PC-9 (cell line): ENCODE measurements at regions not wholly inside any gene's neighbourhood (a gene's known extent, or its start where the extent isn't known, plus 50 kb on each side); places are given as distances from the start of the nearest gene placed in this dataset.

Experiments
- BruUV-seq: library from RNA; stranded (reverse); fragments of 400-500 nt; replicated peaks from 2 replicates; lab custom pipeline; 2021; lab: Mats Ljungman, UMichigan
- CTCF ChIA-PET: fragments of 300-600 bp; sonication (Branson Sonifier 250); formaldehyde crosslinking; loops from one replicate; lab custom pipeline; 2022; ENCODE audit warnings: antibody characterized with exemption; lab: Charles Lee
- POLR2A ChIA-PET: fragments of 300-600 bp; sonication (Branson Sonifier 250); formaldehyde crosslinking; loops from one replicate; lab custom pipeline; 2022; ENCODE audit warnings: antibody characterized with exemption; ENCODE audit not compliant: unreplicated experiment; lab: Charles Lee
- DNase-seq, 2 experiments: peaks; one replicate each; pipeline versions ENCODE4 v3.0.0 to v3.0.0-alpha.2; 2015 to 2022; ENCODE audit warnings: mixed read lengths in 1 of 2
- H2AFZ ChIP-seq: fragments of 200-600 bp; sonication (generic); 2 replicates; pipeline ENCODE4 v1.8.1; 2017; ENCODE audit warnings: antibody characterized with exemption
- H3F3A ChIP-seq: fragments of 200-600 bp; sonication (generic); 2 replicates; pipeline ENCODE4 v1.8.1; 2017; ENCODE audit warnings: antibody characterized with exemption, mild to moderate bottlenecking, low read depth; ENCODE audit not compliant: insufficient read depth
- H3K27ac ChIP-seq: fragments of 200-600 bp; sonication (generic); 2 replicates; pipeline ENCODE4 v1.6.1; 2016; ENCODE audit warnings: mixed run types
- H3K27me3 ChIP-seq: fragments of 200-600 bp; sonication (generic); 2 replicates; pipeline ENCODE4 v1.6.1; 2016; ENCODE audit warnings: low read depth, mixed run types; ENCODE audit not compliant: insufficient read depth
- H3K36me3 ChIP-seq: fragments of 200-600 bp; sonication (generic); 2 replicates; pipeline ENCODE4 v1.6.1; 2016; ENCODE audit warnings: low read depth, mixed run types
- H3K4me1 ChIP-seq: fragments of 200-600 bp; sonication (generic); replicated peaks from 2 replicates; pipeline ENCODE4 v1.6.1; 2016; ENCODE audit warnings: mixed run types; ENCODE audit not compliant: insufficient read depth
- H3K4me2 ChIP-seq: fragments of 200-600 bp; sonication (generic); 2 replicates; pipeline ENCODE4 v1.6.1; 2017; ENCODE audit warnings: mixed run types
- H3K4me3 ChIP-seq: fragments of 200-600 bp; sonication (generic); 2 replicates; pipeline ENCODE4 v1.6.1; 2016; ENCODE audit warnings: mixed run types
- H3K79me2 ChIP-seq: fragments of 200-600 bp; sonication (generic); 2 replicates; pipeline ENCODE4 v1.6.1; 2017; ENCODE audit warnings: low read depth, mixed run types
- H3K9me2 ChIP-seq: fragments of 200-600 bp; sonication (generic); 2 replicates; pipeline ENCODE4 v1.8.1; 2017; ENCODE audit warnings: mild to moderate bottlenecking; ENCODE audit not compliant: insufficient read depth
- H3K9me3 ChIP-seq: fragments of 200-600 bp; sonication (generic); 2 replicates; pipeline ENCODE4 v1.8.1; 2016; ENCODE audit warnings: low read depth; ENCODE audit not compliant: insufficient read depth
- H4K20me1 ChIP-seq: fragments of 200-600 bp; sonication (generic); 2 replicates; pipeline ENCODE4 v1.8.1; 2017; ENCODE audit not compliant: insufficient read depth
- EZH2 ChIP-seq: fragments of 200-600 bp; sonication (generic); IDR thresholded peaks from 2 replicates; pipeline ENCODE4 v1.8.0; 2017; ENCODE audit warnings: antibody characterized with exemption, low read depth
- intact Hi-C: fragments of 100-400 bp; cut with micrococcal nuclease; formaldehyde crosslinking; loops from one replicate; pipeline ENCODE4 v1.10.0; 2022; ENCODE audit not compliant: unreplicated experiment
- TF ChIP-seq, protein P1 (sequence below): fragments of 200-600 bp; sonication (generic); conservative IDR thresholded peaks from 2 replicates; pipeline ENCODE4 v1.6.1; 2017; ENCODE audit warnings: mixed run types, antibody characterized with exemption, mild to moderate bottlenecking, moderate library complexity

DNA sequence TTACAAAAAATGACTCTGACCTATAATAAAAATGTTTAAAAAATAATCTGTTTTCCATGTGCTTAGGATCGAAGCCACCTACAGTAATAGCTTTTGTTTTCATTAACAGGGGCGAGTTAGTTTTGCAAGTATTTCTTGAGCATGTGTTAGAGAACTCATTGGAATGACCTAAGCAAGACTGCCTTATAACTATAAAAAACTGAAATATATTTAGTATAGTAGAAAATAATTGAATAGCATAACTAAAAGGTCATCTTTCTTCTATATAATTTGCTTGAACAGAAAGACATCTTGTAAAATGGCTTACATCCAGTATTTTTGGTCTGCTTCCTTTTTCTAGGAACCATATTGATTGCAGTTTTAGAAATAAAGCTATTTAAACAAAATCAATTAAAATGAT, 241.5 kb upstream of the NRIP1 start:
- ChIA-PET CTCF (no interaction called here), POLR2A (no interaction called here)
- no peaks in the 10 kb centered on the region for H3K36me3 ChIP-seq
- no peaks in the 10 kb centered on the region for H3F3A ChIP-seq
- H3K9me3 ChIP-seq: no peaks in the 10 kb centered on the region
- H3K27me3 ChIP-seq: no peaks in the 10 kb centered on the region
- H3K9me2 ChIP-seq: no peaks in the 10 kb centered on the region
- H3K4me2 ChIP-seq: no peak overlapping the region
- H3K4me3 ChIP-seq: no peak overlapping the region
- intact Hi-C loops: no loop called here
- no peaks in the 10 kb centered on the region for H3K79me2 ChIP-seq
- BruUV-seq: no TSS peak
- TF ChIP-seq EZH2: no peak
- TF ChIP-seq, protein P1, sequence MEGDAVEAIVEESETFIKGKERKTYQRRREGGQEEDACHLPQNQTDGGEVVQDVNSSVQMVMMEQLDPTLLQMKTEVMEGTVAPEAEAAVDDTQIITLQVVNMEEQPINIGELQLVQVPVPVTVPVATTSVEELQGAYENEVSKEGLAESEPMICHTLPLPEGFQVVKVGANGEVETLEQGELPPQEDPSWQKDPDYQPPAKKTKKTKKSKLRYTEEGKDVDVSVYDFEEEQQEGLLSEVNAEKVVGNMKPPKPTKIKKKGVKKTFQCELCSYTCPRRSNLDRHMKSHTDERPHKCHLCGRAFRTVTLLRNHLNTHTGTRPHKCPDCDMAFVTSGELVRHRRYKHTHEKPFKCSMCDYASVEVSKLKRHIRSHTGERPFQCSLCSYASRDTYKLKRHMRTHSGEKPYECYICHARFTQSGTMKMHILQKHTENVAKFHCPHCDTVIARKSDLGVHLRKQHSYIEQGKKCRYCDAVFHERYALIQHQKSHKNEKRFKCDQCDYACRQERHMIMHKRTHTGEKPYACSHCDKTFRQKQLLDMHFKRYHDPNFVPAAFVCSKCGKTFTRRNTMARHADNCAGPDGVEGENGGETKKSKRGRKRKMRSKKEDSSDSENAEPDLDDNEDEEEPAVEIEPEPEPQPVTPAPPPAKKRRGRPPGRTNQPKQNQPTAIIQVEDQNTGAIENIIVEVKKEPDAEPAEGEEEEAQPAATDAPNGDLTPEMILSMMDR: no peak
- no peaks in the 10 kb centered on the region for H3K4me1 ChIP-seq
- no peaks in the 10 kb centered on the region for H4K20me1 ChIP-seq
- no peak for DNase-seq
- H3K27ac ChIP-seq: no peak overlapping the region
- H2AFZ ChIP-seq: no peak overlapping the region

DNA sequence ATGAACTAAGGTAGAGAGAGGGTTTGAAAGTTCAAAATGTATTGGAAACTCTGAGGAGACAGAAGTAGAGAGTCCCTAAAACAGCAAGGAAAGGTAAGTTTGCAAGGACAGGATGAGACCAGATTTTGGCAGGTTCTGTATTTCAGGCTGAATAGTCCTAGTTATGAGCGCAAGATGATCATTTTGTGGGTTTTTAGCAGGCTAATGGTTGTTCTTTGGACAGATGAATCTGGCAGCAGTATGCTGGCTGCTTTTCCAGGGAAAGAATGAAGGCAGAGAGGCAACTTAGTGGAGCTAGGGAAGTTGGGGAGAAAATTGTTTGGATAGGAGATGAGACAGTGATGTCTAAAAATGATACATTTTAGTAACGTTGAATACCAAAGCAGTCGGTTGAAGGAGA, 243.5 kb upstream of the NRIP1 start:
- intact Hi-C loops: no loop called here
- POLR2A ChIA-PET: interaction anchor here (0.7 kb wide), 1 partner anchor 26 kb away, joined by 4 read pairs; no protein-coding TSS in a partner anchor

DNA sequence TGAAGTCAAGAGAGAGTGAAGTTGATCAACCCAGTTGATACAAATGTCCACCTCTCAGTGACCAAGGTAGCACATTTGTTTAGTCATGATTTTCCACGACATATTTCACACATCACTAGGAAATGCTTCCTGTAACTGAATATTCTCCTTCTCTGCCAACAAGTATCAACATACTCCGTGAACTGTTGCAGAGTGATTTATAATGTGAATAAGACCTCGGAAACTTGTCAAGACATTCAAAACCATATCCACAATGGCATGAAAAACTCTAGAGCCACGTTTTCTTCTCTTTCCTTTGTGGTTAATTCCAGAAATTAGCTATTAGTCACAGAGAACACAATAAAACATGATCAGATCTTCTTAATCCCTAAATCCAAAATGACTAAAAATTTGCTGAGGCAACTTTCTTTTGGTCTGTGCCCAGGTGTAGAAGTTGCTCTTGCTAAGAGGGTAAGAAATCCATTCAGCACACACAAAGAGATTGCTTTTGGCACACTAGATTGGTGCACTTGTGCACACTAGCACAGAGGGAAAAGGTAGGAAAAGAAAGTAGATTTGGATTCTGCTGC, 244.3 kb upstream of the NRIP1 start:
- Histone ChIP-seq H2AFZ (no peak overlapping the region), H3K4me3 (no peak overlapping the region), H3F3A (no peaks in the 10 kb centered on the region), H3K27ac (no peak overlapping the region), H3K9me3 (no peaks in the 10 kb centered on the region), H3K36me3 (no peaks in the 10 kb centered on the region), H3K4me2 (no peak overlapping the region), H3K4me1 (no peaks in the 10 kb centered on the region), H4K20me1 (no peaks in the 10 kb centered on the region), H3K9me2 (no peaks in the 10 kb centered on the region), H3K27me3 (no peaks in the 10 kb centered on the region), H3K79me2 (no peaks in the 10 kb centered on the region)
- intact Hi-C loops: no loop called here
- CTCF ChIA-PET: no interaction called here
- TF ChIP-seq EZH2: no peak
- TF ChIP-seq, protein P1: no peak
- no peak for DNase-seq
- POLR2A ChIA-PET: no interaction called here
- BruUV-seq: no TSS peak

More for the DNA sequence above, 243.5 kb upstream of the NRIP1 start:
- H3K79me2 ChIP-seq: no peaks in the 10 kb centered on the region
- CTCF ChIA-PET: no interaction called here
- no peaks in the 10 kb centered on the region for H3K9me2 ChIP-seq
- H3K9me3 ChIP-seq: no peaks in the 10 kb centered on the region
- no peaks in the 10 kb centered on the region for H3K36me3 ChIP-seq
- no peak overlapping the region for H2AFZ ChIP-seq
- no peak overlapping the region for H3K4me2 ChIP-seq
- DNase-seq: no peak
- H3K27me3 ChIP-seq: no peaks in the 10 kb centered on the region
- TF ChIP-seq, protein P1: no peak
- no peak for TF ChIP-seq EZH2
- no TSS peak for BruUV-seq
- no peaks in the 10 kb centered on the region for H3F3A ChIP-seq
- H4K20me1 ChIP-seq: no peaks in the 10 kb centered on the region
- H3K4me1 ChIP-seq: no peaks in the 10 kb centered on the region
- H3K4me3 ChIP-seq: no peak overlapping the region
- H3K27ac ChIP-seq: no peak overlapping the region
